Central memory CD8-positive, alpha-beta T cell (primary cell): ENCODE measurements at regions not wholly inside any gene's neighbourhood (a gene's known extent, or its start where the extent isn't known, plus 50 kb on each side); places are given as distances from the start of the nearest gene placed in this dataset.

ENCODE experiments used
- ATAC-seq: fragments of 150-1000 bp; cut with Tn5 transposase; replicated peaks from 2 replicates; pipeline ENCODE4 v1.10.0; 2022; ENCODE audit warnings: mild to moderate bottlenecking, moderate FRiP score, moderate number of reproducible peaks; ENCODE audit not compliant: poor library complexity, severe bottlenecking; ENCODE audit errors: extremely low read depth
- DNase-seq, 2 donors: peaks; one replicate each; pipeline ENCODE4 v3.0.0; 2021; ENCODE audit warnings: low spot score in 2 of 2
- H3K27ac Mint-ChIP-seq: one replicate; pipeline ENCODE4 v1.8.0; 2022; ENCODE audit warnings: low read depth, mild to moderate bottlenecking, moderate library complexity, mixed read lengths
- H3K27me3 Mint-ChIP-seq: one replicate; pipeline ENCODE4 v1.8.0; 2022; ENCODE audit warnings: mixed read lengths
- H3K36me3 Mint-ChIP-seq: one replicate; pipeline ENCODE4 v1.8.0; 2022; ENCODE audit warnings: mild to moderate bottlenecking, moderate library complexity, mixed read lengths; ENCODE audit not compliant: insufficient read depth
- H3K4me1 Mint-ChIP-seq: one replicate; pipeline ENCODE4 v1.8.0; 2022; ENCODE audit warnings: mixed read lengths
- H3K4me3 Mint-ChIP-seq: one replicate; pipeline ENCODE4 v1.8.0; 2022; ENCODE audit warnings: mild to moderate bottlenecking, moderate library complexity, mixed read lengths
- H3K9me3 Mint-ChIP-seq: one replicate; pipeline ENCODE4 v1.8.0; 2022; ENCODE audit warnings: mixed read lengths

GRCh38 chr6:40932953-40933352, 106.1 kb downstream of the UNC5CL start:
- Mint-ChIP-seq H3K9me3 (no peaks in the 10 kb centered on the region), H3K27ac (no peak overlapping the region), H3K4me3 (no peak overlapping the region), H3K27me3 (peaks cover 35% of the 10 kb centered on the region), H3K36me3 (no peaks in the 10 kb centered on the region), H3K4me1 (no peaks in the 10 kb centered on the region)
- ATAC-seq (no peak), DNase-seq (no peak)

GRCh38 chr6:40932366-40932765, 106.7 kb downstream of the UNC5CL start:
- DNase-seq (no peak), ATAC-seq (no peak)
- Mint-ChIP-seq H3K4me1 (no peaks in the 10 kb centered on the region), H3K27ac (no peak overlapping the region), H3K36me3 (no peaks in the 10 kb centered on the region), H3K9me3 (no peaks in the 10 kb centered on the region), H3K27me3 (peaks cover 35% of the 10 kb centered on the region), H3K4me3 (no peak overlapping the region)

- Mint-ChIP-seq H3K27me3 (peaks cover 33% of the 10 kb centered on the region), H3K9me3 (no peaks in the 10 kb centered on the region), H3K27ac (no peak overlapping the region), H3K4me1 (no peaks in the 10 kb centered on the region), H3K36me3 (no peaks in the 10 kb centered on the region), H3K4me3 (no peak overlapping the region)
- ATAC-seq = no peak
- DNase-seq = no peak
These were observed 107.1 kb downstream of the UNC5CL start for GRCh38 chr6:40931931-40932330.

- H3K27me3 Mint-ChIP-seq = peaks cover 21% of the 10 kb centered on the region
- ATAC-seq = no peak
- no peak overlapping the region for H3K4me3 Mint-ChIP-seq
- H3K9me3 Mint-ChIP-seq = no peaks in the 10 kb centered on the region
- DNase-seq = no peak
- H3K36me3 Mint-ChIP-seq = no peaks in the 10 kb centered on the region
- no peak overlapping the region for H3K27ac Mint-ChIP-seq
- H3K4me1 Mint-ChIP-seq = no peaks in the 10 kb centered on the region
These were observed 108.5 kb downstream of the UNC5CL start for GRCh38 chr6:40930555-40930954.

- no peaks in the 10 kb centered on the region for H3K4me1 Mint-ChIP-seq
- ATAC-seq = no peak
- H3K4me3 Mint-ChIP-seq = no peak overlapping the region
- H3K36me3 Mint-ChIP-seq = no peaks in the 10 kb centered on the region
- no peak overlapping the region for H3K27ac Mint-ChIP-seq
- peaks cover 16% of the 10 kb centered on the region for H3K27me3 Mint-ChIP-seq
- no peaks in the 10 kb centered on the region for H3K9me3 Mint-ChIP-seq
- DNase-seq = no peak
These were observed 109.0 kb downstream of the UNC5CL start for GRCh38 chr6:40930045-40930444.

- Mint-ChIP-seq H3K9me3 (no peaks in the 10 kb centered on the region), H3K27me3 (peaks cover 7% of the 10 kb centered on the region), H3K27ac (no peak overlapping the region)
These were observed 109.8 kb downstream of the UNC5CL start for GRCh38 chr6:40929176-40929575.

GRCh38 chr6:40928763-40929162, 110.3 kb downstream of the UNC5CL start:
- H3K36me3 Mint-ChIP-seq = no peaks in the 10 kb centered on the region
- no peak overlapping the region for H3K4me3 Mint-ChIP-seq
- DNase-seq = no peak
- H3K4me1 Mint-ChIP-seq = no peaks in the 10 kb centered on the region
- H3K27me3 Mint-ChIP-seq = peaks cover 3% of the 10 kb centered on the region
- H3K9me3 Mint-ChIP-seq = no peaks in the 10 kb centered on the region
- ATAC-seq = no peak
- no peak overlapping the region for H3K27ac Mint-ChIP-seq

More at GRCh38 chr6:40929176-40929575, 109.8 kb downstream of the UNC5CL start:
- Mint-ChIP-seq H3K4me1 (no peaks in the 10 kb centered on the region), H3K36me3 (no peaks in the 10 kb centered on the region), H3K4me3 (no peak overlapping the region)
- ATAC-seq (no peak), DNase-seq (no peak)

GRCh38 chr6:40928307-40928706, 110.7 kb downstream of the UNC5CL start:
- Mint-ChIP-seq H3K4me1 (no peaks in the 10 kb centered on the region), H3K27ac (no peak overlapping the region), H3K4me3 (no peak overlapping the region), H3K36me3 (no peaks in the 10 kb centered on the region), H3K27me3 (peaks cover under 1% of the 10 kb centered on the region), H3K9me3 (no peaks in the 10 kb centered on the region)
- DNase-seq = no peak
- ATAC-seq = no peak

GRCh38 chr6:40925341-40925740, 113.7 kb downstream of the UNC5CL start:
- DNase-seq (no peak), ATAC-seq (no peak)
- Mint-ChIP-seq H3K27me3 (peaks cover 10% of the 10 kb centered on the region), H3K9me3 (no peaks in the 10 kb centered on the region), H3K27ac (no peak overlapping the region), H3K36me3 (no peaks in the 10 kb centered on the region), H3K4me3 (no peak overlapping the region), H3K4me1 (no peaks in the 10 kb centered on the region)

- Mint-ChIP-seq H3K27ac (no peak overlapping the region), H3K9me3 (no peaks in the 10 kb centered on the region), H3K4me1 (no peaks in the 10 kb centered on the region), H3K27me3 (peaks cover 11% of the 10 kb centered on the region), H3K4me3 (no peak overlapping the region), H3K36me3 (no peaks in the 10 kb centered on the region)
- DNase-seq (no peak), ATAC-seq (no peak)
These were observed 114.2 kb downstream of the UNC5CL start for GRCh38 chr6:40924839-40925238.

- Mint-ChIP-seq H3K4me1 (no peaks in the 10 kb centered on the region), H3K4me3 (no peak overlapping the region), H3K9me3 (no peaks in the 10 kb centered on the region), H3K36me3 (no peaks in the 10 kb centered on the region), H3K27ac (no peak overlapping the region), H3K27me3 (peaks cover 21% of the 10 kb centered on the region)
- no peak for ATAC-seq
- DNase-seq = no peak
These were observed 115.1 kb downstream of the UNC5CL start for GRCh38 chr6:40923880-40924279.

GRCh38 chr6:40923326-40923725, 115.7 kb downstream of the UNC5CL start:
- H3K4me1 Mint-ChIP-seq = no peaks in the 10 kb centered on the region
- no peaks in the 10 kb centered on the region for H3K9me3 Mint-ChIP-seq
- H3K36me3 Mint-ChIP-seq = peaks cover under 1% of the 10 kb centered on the region
- peaks cover 26% of the 10 kb centered on the region for H3K27me3 Mint-ChIP-seq
- no peak overlapping the region for H3K27ac Mint-ChIP-seq
- H3K4me3 Mint-ChIP-seq = no peak overlapping the region
- DNase-seq (no peak), ATAC-seq (no peak)

GRCh38 chr6:40922281-40922680, 116.7 kb downstream of the UNC5CL start:
- peaks cover 30% of the 10 kb centered on the region for H3K27me3 Mint-ChIP-seq
- DNase-seq (no peak), ATAC-seq (no peak)
- peaks cover 2% of the 10 kb centered on the region for H3K36me3 Mint-ChIP-seq
- no peak overlapping the region for H3K4me3 Mint-ChIP-seq
- no peaks in the 10 kb centered on the region for H3K4me1 Mint-ChIP-seq
- H3K9me3 Mint-ChIP-seq = no peaks in the 10 kb centered on the region
- H3K27ac Mint-ChIP-seq = no peak overlapping the region
